ENCODE measurements at regions not wholly inside any gene's neighbourhood (a gene's known extent, or its start where the extent isn't known, plus 50 kb on each side); places are given as distances from the start of the nearest gene placed in this dataset.

- no peak for DNase-seq
Observed at GRCh38 chr17:54844233-54844632, 56.4 kb upstream of the TOM1L1 start.

DNA sequence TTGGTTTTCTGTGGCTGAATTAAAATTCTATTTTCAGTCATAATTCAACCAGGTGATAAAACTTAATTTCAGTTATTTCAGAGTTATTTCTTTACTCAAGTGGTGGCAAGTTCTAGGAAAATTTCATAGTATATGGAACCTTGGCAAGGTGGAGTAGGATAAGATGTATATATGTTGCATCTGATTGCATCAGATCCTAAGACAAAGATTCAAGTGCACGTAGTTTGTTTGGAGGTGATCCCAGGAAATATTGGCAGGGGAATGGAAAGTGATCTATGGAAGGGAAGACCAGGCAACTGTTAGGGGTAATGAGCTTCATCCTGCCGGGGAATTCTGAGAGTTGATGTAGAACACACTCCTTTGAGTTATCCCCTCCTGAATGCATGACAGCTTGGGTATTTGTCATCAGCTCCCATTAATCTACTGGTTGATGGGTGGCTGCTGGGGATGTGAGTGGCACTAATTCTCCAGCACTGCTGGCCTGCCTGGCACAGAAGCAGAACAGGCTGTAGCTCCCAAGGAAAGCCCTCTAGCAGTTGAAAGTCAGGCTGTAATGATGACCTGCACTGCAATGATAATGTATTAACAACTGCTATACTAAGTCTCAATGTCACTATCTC is 52.2 kb upstream of the TOM1L1 start:
- DNase-seq = no peak

- DNase-seq = no peak
Observed at GRCh38 chr17:54849660-54850059, 51.0 kb upstream of the TOM1L1 start.

Measured in NCI-H748 treated with DMSO at 0.1 percent for 48 hours (cell line).